Astrocyte of the hippocampus (primary cell): ENCODE measurements at regions not wholly inside any gene's neighbourhood (a gene's known extent, or its start where the extent isn't known, plus 50 kb on each side); places are given as distances from the start of the nearest gene placed in this dataset.
A peak's percentile ranks its signal among the peaks of the same experiment; 100 is the strongest.
"Not testable (repeated sequence)": the region's sequence is repeated elsewhere in the genome, so short reads cannot be mapped to it uniquely, and the experiment has no call there.

Experiments
- DNase-seq: peaks from one replicate; pipeline ENCODE4 v3.0.0; 2011; ENCODE audit warnings: low read depth, low spot score

DNA sequence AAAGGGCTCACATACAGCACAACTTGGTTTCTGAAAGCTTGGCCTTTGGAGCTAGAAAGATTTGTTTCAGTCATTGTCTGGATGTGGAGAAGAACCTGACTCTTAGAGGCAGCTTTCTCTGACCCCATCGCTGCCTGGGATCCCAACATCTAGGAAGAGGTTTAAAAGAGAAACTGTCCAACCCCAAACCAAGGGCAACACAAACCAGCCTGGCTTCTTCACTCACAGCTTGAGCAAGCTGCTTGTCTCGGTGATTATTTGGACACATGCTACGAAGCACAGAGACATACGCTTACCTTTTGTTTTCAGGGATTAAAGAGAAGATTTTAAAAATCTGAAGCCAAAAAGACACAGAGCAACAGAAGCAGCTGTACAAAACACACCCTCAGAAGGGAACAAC, 109.8 kb downstream of the ETS2 start:
- DNase-seq, result no peak

DNA sequence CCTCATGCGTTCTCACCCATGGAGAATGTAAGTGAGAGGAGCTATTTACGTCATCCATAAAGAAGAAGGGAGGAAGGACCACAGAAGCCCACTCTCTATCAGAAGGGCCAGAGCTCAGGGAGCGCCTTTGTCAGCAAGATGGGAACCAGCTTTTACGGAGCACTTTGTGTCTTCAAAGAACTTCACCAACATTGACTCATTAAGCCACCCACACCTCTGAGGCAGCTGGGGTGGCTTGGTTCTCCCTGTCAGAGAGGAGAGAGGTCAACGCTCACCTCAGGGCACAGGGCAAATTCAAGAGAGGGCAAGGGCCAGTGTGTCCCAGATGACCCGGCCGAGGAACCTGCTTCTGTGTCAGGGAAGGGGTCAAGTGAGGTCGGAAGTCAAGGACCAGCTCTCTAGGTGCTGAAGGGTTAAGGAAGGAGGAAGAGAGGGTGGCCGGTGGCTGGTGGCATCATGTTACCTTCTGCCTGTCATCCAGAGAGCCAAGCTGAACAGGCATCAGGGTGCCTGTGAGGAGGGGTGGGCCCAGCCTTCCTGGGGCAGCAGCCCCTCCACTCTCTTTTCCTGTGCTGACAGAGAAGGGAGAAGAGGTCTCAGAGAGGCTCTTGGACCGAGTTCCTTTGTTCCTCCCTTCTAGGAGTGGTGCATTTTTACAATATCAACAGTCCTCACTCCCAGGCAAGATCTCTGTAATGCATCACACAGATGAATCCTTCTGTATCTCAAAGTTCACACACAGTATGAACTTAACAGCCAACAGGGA, 109.0 kb downstream of the ETS2 start:
- no peak for DNase-seq

DNA sequence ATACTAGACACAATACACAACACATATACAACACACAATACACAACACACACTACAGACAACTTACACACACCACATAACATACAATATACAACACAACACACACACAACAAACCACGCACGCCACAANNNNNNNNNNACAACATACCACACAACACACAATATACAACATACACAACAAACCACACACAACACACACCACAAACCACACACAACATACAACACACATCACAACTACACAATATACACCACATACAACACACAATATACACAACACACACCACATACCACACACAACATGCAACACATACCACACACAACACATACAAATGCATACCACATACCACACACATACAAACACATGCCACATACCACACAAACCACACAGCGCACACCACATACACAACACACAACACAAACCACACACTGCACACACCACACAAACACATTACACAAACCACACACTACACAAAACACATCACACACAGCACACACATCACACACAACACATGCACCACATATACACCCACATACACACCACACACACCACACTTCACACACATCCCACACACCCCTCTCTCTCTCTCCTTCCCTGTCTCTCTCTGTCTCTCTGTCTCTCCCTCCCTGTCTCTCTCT, 108.3 kb downstream of the ETS2 start:
- DNase-seq, result no peak

DNA sequence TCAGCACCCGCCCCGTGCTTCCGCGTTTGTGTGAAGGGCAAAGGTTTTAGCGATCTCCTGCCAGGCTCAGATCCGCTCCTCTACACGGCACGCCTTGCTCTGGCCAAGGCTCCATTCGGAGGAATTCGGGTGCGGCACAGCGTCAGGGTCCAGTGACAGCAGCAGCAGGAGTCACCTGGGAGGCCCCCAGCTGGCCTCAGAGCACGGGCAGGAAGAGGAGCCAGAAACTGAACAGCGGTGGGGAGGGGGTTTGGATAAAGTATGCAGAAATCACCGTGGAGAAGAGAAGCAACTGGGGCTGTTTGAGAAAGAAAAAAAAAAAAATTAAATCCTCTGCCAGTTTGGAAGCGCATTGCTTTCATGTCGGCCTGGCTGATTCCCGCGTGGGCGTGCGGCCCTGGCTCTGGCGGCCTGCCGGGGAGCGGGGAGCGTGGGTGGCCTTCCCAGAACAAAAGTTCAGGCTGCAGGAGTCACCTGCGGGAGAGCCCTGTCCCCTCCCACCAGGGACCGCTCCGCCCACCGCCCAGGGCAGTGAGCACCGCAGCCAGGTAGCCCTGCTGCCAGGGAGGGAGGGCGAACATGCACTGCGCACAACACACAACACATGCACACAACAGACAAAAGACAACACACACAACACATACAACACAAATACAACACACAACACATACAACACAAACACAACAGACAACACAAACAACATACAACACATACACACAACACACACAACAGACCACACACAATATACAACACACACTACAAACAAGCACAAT, 107.6 kb downstream of the ETS2 start:
- DNase-seq, result peak; percentile 73

DNA sequence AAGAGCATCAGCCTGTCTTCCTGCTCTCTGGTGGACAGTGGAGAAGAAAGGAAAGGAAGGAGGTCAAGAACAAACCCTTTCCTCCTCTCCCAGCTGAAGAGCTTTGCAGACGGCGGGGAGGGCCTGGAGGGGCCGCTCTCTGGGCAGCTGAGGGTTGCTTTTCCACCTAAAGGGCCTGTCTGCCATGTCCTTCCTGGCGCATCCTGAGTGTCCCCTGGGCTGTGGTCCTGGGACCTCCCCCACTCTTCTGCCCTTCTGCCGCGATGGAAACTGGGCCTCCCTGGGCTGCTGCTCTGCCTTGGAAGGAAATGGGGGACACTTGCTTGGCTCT, 107.0 kb downstream of the ETS2 start:
- no peak for DNase-seq

DNA sequence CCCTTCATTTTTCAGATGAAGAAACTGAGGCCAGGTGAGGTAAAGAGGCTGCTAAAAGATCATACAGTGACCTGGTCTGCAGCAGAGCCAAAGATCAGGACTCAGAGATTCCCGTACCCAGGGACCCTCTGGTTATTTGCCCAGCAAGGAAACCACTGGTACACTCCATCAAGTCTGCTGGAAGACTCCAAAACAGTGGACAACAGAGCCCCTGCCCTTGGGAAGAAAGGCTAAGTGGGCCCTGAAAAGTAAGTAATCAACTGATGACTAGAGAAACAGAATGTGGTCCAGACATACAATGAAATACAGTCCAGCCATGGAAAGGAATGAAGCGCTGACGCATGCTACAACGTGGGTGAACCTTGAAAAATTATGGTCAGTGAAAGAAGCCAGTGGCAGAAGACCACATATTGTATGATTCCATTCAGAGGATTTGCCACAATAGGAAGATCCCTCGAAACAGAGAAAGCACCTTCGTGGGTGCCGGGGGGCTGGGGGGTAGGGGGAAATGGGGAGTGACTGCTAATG, 106.4 kb downstream of the ETS2 start:
- no peak for DNase-seq

DNA sequence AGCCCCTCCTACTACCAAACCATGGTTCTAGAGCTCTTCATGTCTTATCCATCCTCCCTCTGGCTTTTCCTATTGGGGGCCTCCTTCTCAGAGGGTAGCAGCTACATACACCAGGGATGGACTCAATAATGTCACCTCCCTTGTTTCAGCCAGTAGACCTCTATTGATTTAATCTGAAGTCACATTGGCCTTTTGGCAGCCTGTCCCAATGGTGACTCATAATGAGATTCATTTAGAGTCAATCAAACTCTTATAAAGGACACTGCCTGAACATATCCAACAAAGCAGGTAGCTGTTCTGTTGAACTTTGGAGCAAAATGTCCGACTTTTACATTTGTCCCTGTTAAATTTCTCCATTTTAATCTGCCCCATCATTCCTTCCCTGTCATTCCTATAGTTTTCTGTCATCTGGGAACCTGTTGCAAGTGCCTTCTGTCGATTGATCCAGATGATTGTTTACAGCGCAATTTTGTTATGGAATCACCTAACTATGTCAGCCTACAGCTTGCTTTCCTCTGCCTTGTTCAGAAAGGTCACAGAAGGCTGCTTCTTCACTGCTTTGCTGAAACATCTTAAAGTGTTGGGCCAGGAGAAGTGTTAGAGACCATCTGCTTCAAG, 105.9 kb downstream of the ETS2 start:
- DNase-seq, result no peak

DNA sequence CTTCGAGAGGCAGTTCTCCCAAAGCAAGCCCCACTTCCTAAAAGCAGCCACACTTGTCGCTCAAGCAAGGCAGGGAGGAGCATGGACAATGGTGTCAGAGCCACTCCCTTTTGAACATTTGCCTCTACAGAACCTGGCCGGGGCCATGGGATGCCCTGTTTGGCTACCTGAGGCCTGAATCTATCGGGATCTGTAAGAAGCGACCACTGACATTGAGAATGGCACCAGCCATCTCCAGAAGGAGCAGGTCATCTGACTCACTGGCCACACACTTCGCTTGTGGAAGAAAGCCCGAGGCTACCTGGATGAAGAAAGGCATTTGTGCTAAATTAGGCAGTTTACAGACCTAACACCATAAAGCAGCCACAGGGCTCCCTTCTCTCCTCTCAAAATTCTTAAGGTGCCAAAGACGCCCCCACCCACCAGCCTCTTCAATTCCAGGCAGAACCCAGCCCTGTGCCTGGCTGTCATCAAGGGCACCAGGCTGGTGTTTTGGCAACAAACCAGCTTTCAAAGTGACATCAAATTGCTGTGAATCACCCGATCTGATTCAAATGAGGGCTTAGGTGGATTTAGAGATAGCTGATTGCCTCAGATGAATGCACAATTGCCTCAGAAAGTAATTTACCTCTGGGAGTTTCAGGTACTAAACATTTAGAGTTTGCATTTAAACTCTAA, 104.8 kb downstream of the ETS2 start:
- DNase-seq, result no peak

DNA sequence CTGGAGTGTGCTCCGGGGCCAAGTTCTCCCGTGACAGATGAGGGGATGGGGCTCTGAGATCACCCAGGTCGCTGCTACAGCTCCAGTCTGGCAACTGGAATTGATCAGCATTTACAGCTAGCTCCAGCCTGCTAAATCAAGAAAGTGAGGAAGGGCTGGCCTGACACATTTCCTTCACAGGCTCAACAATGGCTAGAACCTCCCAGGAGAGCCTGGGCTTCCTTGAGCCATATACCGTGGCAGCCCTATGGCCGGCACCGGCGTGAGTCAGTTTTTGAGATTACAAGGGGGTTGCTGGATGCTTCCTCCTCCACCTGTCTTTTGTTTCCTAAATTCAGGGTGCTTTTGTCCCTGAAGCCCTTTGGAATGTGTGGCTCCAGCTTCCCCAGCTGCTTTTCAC, 104.2 kb downstream of the ETS2 start:
- no peak for DNase-seq

DNA sequence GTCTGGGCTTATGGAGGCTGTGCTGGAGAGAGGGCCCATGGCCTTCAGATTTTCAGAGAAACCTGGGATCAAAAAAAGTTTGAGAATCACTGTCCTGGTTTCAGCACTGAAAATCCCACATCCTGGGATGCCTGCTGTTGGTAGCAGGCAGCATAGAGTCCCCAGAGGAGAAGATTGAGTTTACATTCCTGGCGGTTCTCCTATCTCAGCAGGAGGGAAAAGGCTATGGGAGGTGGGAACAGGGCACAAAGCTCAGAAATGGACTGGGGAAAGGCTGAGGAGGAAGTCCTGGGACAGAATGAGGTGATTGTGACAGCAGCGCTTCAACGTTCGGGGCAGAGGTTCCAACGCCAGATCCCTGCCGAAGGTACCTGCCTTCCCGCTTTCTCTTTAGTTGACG, 103.4 kb downstream of the ETS2 start:
- DNase-seq, result no peak

DNA sequence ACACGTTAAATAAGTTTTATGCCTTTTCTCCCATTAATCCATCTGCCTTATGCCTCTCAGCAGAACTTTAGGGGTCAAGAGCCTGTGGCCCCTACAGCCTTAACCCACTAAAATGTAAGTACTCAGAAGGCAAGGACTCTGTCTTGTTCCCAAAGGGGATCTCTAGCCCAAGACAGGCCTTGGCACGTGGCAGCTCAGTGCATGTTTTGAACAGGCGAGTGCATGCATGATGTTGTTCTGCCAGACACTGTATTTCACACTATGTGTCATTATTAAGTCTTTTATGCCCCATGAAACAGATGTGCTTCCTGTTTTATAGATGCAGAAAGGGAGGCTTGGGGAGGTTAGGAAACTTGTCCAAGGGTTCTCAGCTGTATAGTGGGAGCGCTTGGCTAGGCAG, 102.8 kb downstream of the ETS2 start:
- no peak for DNase-seq

DNA sequence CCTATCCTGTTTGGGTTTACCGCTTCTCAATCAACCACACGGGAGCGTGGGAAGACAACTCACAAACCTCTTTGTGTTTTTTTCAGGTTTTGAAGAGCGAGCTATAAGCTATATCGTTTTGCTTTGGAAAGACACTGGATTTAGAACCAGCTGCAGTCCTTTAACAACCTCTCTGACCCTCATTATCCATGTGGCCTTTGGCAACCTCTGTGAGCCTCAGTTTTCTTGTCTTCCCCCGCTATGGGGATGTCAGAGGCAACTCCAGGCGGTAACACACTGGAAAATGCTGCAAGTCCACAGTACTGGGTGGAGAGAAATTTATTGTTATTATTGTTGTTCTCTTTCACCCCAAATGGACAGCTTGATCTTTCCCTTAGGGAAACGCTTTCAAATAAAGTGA, 100.0 kb downstream of the ETS2 start:
- DNase-seq, result no peak

DNA sequence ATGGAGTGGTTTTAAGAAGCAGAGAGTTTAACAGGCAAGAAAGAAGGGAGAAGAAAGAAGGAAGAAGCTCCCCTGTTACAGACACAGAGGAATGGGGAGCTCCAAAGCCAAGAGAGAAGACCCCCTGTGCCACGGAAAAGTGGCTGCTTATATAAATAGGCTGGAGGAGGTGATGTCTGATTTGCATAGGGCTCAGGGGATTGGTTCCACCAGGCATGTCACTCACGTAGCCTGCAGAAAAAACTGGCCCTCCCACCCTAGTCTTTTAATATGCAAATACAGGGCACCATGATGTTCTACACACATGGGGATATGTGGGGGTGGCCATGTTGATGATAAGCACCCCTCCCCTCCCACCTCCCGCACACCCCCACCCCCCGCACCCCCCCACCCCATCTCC, 99.6 kb downstream of the ETS2 start:
- DNase-seq, result no peak

DNA sequence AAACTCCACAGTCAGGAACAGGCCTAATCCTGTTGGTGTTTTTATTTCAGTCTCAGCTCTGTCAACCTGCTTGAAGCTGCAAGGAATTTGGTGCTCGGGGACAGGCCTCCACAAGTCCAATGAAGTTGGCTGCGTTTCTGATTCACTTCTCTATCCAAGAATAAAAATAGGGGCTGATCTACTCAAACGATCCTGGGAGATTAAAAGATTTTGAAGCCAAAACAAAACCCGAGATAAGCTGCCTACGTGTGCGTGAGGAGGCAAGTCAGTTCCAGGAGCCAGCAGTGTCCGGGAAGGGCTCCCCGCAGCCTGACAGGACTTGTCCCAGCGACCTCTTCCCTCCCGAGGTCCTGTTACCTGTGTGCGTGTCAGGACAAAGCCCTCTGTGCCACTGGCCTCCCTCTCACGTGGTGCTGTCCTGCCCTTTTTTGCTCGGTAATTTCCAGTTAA, 98.0 kb downstream of the ETS2 start:
- DNase-seq, result no peak

DNA sequence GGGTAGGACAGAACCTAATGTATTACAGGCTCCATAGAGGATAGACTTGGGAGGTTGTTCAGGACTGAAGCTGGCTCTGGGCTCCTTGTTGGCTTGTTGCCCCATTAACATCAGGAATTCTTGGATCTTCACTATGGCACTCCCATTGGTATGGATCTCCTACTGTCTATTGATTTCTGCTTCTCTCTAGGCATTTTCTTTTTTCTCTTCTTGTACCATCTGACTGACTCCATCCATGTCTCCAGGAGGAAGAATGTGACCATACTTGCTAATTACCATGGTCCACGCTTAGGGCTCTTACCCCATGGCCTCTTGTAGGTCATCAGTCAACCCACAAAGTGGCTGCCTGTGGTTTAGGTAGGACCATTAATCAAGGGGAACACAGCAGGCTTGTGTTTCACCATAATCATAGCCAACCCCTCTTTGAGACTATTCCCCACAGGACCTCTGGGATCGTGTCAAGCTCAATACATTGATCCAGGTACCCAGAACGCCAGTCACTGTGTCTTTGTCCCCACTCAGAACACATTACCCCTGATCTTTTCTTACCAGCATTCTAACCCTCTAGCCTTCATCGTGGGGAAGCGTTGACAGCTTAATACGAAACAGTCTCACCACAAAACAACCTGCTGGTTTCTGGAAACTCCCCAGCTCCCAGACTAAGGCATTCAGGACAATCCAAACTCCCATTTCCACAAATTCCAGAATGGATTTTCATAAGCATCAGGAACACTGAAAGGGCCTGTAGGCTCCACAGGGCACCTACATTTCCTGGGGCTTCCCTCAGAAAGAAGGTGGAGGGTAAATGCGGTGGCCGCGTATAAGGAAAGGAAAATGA, 97.1 kb downstream of the ETS2 start:
- DNase-seq, result no peak

DNA sequence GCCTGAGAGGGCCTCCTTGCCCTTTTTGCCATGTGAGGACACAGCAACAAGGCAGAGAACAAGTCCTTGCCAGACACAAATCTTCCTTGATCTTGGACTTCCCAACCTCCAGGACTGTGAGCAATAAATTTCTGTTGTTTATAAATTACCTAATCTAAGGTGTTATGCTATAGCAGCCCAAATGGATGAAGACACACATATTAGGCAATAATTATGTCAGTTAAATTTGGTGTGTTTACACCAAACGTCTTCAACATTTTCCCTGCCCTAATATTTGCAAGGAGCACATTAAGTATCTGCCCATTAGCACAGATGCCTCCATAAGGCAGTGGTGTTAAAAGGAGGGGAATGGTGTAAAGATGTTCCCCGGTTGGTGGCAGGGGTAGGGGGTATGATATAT, 94.8 kb downstream of the ETS2 start:
- DNase-seq, result no peak

DNA sequence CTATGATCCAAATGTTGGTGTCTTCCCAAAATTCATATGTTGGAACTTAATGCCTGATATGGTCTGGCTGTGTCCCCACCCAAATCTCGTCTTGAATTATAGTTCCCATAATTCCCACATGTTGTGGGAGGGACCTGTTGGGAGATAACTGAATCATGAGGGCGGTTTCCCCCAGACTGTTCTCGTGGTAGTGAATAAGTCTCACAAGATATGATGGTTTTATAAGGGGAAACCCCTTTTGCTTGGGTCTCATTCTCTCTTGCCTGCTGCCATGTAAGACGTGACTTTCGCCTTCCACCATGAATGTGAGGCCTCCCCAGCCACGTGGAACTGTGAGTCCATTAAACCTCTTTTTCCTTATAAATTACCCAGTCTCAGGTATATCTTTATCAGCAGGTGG, 94.3 kb downstream of the ETS2 start:
- not testable (repeated sequence) for DNase-seq

DNA sequence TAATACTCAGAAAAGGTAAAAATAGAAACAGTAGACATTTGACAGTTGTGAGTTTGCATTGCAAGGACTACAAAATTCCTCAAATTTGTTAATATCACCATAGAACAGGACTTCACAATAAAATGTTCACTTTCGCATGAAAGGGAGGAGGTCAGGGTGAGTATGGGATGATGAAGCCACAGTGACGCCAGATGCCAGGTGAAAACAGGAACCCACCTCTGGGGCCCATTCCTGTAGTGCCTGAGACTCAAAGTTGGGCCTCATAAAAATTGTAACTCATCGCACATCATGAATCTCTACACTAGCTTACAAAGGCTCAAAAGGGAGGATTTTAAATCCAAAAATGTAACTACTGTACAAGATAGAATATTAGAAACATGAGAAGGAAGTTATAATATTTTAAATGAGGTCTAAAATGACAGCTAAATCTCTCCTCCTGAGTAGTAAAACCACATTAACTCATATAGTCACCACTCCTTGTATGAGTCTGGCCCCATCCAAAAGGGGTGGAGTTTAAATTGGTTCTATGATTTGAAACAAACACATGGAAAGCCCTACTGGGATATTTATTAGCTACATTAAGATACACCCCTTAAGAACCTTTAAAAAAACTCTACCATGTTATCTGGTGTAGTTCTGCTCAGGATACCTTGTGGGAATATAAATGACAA, 93.7 kb downstream of the ETS2 start:
- no peak for DNase-seq

DNA sequence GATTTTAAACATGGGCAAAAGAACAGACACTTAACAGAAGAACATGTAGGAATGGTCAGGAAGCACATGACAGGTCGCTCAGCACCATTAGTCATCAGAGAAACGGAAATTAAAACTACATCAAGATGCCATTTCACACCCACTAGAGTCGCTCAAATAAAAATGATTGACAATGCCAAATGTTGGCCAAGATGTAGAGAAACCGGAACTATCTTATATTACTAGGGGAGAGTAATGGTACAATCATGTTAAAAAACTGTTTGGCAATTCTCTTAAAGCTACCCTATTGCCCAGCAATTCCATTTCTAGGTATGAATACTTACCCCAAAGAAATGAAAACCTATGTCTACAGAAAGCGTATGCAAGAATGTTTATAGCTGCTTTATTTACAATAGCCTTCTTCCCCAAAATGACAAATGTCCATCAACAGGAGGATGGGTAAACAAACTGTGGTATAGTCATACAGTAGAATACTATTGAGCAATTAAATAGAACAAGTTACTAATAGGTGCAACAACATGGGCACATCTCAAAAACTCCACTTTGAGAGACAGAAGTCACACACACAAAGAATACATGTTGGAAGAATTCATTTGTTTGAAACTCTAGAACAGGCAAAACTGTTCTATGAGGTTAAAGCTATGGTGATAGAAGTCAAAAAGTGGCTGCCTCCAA, 92.8 kb downstream of the ETS2 start:
- DNase-seq, result no peak
